HG03378 (cell line): ENCODE measurements at regions not wholly inside any gene's neighbourhood (a gene's known extent, or its start where the extent isn't known, plus 50 kb on each side); places are given as distances from the start of the nearest gene placed in this dataset.

ENCODE experiments used
- ATAC-seq: cut with Tn5 transposase; IDR thresholded peaks from one replicate; pipeline ENCODE4 v1.9.1; 2021; ENCODE audit warnings: mild to moderate bottlenecking, moderate library complexity; ENCODE audit not compliant: unreplicated experiment

- ATAC-seq = no peak
Observed at GRCh38 chr10:53749439-53749838, 976.9 kb upstream of the MBL2 start.

DNA sequence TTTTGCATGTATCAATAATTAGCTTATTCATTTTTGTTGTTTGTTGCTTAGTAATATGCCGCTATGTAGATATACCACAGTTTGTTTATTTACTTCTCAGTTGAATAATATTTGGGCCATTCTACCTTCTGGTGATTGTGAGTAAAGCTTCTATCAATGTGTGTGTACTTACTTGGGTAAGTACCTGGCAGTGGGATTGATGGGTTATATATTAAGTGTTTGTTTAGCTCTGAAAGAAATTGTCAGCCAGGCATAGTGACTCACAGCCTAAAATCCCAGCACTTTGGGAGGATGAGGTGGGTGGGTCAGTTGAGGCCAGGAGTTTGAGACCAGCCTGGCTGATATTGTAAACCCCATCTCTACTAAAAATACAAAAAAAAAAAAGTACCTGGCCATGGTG, 975.7 kb upstream of the MBL2 start:
- ATAC-seq = no peak

DNA sequence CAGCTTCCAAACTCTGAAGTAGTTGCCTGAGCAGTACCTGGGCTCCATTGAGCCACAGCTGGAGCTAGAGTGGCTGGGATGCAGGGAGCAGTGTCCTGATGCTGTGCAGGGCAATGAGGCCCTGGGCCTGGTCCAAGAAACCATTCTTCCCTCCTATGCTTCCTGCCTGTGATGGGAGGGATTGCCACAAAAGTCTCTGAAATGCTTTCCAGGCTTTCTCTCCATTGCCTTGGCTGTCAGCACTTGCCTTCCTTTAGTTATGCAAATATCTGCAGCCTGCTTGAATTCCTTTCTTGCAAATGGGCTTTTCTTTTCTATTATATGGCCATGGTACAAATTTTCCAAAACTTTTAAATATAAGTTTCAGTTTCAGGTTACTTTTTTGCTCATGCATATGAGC, 972.2 kb upstream of the MBL2 start:
- no peak for ATAC-seq

DNA sequence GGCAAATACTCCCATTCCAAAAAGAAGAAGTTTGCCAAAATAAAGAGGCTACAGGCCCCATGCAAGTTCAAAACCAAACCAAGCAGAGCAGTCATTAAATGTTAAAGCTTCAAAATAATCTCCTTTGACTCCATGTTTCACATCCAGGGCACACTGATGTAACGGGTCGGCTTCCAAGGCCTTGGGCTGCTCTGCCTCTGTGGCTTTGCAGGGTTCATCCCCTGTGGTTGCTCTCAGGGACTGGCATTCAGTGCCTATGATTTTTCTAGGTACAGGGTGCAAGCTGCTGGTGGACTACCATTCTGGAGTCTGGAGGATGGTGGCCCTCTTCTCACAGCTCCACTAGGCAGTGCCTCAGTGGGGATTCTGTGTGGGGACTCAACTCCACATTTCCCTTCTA, 971.6 kb upstream of the MBL2 start:
- no peak for ATAC-seq

- no peak for ATAC-seq
Observed at GRCh38 chr10:53737132-53737531, 964.5 kb upstream of the MBL2 start.

DNA sequence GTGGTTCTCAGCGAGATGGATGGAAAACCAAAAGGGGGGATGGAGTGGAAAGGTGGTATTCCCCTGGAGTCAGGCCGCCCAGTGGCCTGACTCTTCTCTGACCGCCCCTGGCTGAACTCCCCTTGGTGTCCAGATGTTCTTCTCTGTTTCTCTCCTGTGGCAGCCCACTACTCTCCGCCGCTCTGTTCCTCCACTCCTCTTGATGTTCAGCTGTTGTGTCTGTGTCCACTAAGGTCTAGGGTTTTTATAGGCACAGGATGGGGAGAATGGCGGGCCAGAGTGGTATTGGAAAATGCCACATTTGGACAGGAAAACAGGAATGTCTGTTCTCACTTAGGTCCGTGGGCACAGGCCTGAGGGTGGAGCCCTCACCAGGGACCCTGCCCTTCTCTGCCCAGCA, 954.3 kb upstream of the MBL2 start:
- ATAC-seq = no peak

DNA sequence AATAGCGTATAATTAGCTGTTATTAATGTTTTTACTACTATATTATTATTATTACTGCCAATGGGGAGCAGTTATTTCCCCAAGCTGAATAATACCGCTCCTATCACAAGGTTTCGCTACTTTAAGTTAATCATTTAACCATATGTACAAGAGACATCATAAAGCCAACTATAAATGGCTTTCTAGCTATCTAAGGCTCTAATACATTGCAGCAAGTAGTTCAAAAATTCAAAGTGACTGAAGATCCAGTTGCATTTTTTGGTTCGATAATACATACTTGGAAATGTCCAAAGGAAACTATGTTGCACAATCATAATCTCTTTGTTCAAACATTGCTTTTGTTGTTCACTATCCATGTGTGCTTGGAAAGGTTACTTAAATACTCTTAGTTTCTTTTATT, 952.0 kb upstream of the MBL2 start:
- ATAC-seq = no peak

GRCh38 chr10:53719658-53720057, 947.1 kb upstream of the MBL2 start:
- no peak for ATAC-seq

- no peak for ATAC-seq
Observed at GRCh38 chr10:53716156-53716555, 943.6 kb upstream of the MBL2 start.

DNA sequence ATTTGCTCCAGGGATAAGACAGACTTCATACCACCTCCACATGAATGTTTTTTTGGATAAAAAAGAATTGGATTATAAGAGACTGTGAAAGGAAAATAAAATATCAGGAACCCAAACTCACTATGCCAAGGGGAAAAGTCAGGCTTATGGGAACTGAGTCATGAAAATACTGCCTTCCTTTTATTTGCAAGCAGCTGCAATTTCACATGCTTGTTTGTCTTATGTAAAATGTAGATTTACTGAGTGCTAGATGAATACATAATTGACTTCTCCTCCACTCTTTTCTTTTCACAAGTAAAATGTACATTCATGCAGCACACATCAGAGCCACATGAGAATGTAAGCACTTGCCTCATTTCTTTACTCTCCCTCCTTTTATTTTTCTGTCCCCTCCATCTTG, 940.8 kb upstream of the MBL2 start:
- ATAC-seq = no peak

GRCh38 chr10:53702489-53702888, 929.9 kb upstream of the MBL2 start:
- ATAC-seq = no peak

DNA sequence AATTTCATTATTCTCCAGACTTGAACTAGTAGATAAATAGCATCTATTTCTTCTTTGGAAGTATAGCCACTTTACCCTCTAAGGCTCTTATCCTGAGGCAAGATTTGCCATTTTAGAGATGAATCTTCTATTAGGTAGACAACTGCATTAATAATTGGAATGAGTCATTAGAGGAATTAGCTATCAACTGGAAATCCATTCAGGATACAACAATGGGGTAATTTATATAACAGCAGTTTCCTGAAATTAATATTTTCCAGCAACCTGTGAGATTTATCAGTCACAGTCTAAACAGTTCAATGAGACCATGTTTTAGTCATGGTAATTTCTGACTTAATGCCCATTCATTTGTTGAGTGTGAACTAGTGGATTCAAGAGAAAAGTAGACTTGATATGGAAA, 928.6 kb upstream of the MBL2 start:
- ATAC-seq = no peak

GRCh38 chr10:53700278-53700677, 927.7 kb upstream of the MBL2 start:
- no peak for ATAC-seq

DNA sequence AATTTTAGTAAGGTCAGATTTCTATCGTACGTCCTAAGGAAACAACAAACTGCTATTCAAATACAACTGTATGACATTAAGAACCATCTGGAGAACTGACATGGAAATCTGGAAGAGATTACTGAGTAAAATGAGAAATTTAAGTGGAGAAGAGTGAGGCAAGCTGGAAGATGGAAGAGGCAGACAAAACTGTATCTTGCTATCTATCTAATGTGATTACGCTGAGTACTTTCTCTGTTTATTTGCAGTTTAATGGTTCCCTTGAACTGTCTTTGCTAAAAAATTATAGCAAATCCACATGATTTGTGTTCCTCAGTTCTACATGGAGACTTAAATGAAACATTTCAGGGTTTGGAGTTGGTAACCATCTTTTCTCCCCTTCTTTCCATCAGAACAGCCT, 927.1 kb upstream of the MBL2 start:
- ATAC-seq = no peak

- ATAC-seq = no peak
Observed at GRCh38 chr10:53699231-53699630, 926.6 kb upstream of the MBL2 start.

- ATAC-seq = no peak
Observed at GRCh38 chr10:53697038-53697437, 924.5 kb upstream of the MBL2 start.

DNA sequence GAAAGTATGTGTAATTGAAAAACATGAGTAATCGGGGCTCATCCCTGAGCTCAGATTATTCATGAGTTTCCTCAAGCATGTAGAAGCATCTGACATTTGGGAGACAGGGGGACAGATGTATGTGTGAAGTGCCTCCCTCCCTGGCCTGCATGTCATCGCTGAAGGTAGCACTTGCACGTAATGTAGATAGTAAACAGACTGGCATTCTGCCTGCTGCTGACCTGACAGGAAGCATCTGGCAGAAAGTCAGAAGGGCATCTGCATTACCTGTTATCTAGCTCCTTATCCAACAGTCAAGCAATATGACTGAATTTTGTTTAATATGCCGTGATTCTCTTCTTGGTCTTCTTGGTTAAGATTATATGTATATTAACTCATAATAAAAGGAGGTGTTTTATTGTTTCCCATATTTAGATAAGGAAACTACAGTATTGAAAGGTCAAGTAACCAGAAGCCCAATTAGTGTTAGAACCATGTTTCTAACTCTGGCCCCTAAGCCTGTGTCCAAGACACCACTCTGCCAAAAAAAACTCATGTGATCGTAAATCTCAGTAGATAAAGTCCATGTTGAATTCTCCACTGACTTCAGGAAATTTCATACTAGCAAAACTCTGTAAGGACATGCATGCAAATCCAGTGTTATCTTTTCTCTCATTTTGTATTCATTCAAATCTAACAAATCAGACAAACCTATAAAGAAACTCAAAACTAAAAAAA, 918.1 kb upstream of the MBL2 start:
- ATAC-seq = no peak

DNA sequence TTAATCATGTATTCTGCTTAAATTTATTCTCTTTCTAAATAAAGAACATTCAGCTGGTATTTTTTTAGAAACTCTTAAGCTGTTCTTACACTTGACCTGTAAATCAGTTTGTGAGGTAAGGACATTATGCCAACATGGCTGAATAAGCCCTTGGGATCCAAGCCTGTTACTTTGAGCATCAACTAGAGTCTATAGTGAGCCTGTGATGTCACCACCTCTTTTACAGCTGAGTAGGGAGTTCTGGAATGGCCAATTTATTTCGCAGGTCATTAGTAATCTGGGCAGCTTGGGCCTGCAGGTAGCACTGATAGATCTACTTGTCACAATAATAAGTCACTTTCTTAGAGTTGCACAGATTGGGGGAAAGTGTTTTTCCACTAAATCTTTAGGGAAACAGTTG, 915.2 kb upstream of the MBL2 start:
- no peak for ATAC-seq

- no peak for ATAC-seq
Observed at GRCh38 chr10:53682885-53683284, 910.3 kb upstream of the MBL2 start.

GRCh38 chr10:53682458-53682857, 909.9 kb upstream of the MBL2 start:
- no peak for ATAC-seq

DNA sequence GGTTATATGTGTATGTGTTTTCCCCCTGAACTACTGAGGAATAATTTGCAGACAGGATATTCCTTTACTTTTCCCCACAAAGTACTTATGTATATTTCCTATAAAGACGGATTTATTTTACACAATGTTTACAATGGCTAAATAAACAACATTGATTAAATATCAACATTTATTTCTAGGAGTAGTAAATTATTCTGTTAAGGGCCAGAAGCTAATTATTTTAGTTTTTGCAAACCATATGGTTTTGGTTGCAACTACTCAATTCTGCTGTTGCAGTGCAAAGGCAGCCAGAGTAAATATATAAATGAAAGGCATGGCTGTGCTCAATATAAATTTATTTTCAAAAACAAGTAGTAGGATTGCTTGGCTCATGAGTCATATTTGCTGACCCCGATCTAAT, 907.1 kb upstream of the MBL2 start:
- no peak for ATAC-seq

DNA sequence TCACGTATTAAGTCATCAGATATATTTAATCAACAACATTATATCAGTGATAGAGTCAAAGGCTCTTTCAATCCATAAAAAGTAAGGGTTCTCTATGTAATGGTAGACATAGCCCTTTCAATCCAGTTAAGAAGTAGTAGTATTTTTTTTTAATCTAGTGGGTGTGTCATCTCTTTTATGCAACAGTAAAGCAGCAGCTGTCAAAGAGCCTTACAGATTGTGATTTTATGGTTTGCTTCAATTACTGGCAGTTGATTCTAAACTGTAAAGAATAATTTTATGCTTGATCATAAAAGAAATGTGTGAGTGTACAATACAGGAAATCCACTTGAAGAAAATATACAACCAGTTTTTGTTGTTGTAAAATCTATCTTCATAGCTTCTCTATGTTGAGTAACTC, 902.6 kb upstream of the MBL2 start:
- no peak for ATAC-seq

GRCh38 chr10:53667063-53667462, 894.5 kb upstream of the MBL2 start:
- no peak for ATAC-seq
